ENCODE measurements at regions not wholly inside any gene's neighbourhood (a gene's known extent, or its start where the extent isn't known, plus 50 kb on each side); places are given as distances from the start of the nearest gene placed in this dataset.

DNA sequence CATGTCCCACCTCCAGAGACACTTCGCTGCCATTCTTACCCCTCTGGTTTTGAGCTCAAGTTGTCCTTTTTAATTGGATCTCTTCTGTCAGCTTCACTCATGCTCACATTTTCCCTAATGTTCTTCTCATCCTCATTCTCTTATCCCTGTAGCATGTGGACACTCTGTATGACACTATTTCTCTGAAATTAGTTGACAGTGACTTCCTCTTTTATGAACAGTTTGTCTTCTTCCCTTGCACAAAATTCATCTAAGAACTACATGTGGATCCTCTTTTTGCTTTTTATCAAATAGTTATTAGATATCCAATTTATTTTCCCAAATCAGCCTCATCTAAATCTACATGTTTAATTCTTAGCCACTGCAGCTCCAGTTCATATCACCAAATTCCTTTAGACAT lies 676.2 kb downstream of the MAT2B start:
- ChIA-PET CTCF (interaction anchor here (0.7 kb wide), 1 partner anchor 73 kb away, joined by 3 read pairs; no protein-coding TSS in a partner anchor), POLR2A (no interaction called here)
- Mint-ChIP-seq H3K4me3 (no peak overlapping the region), H3K36me3 (no peaks in the 10 kb centered on the region), H3K4me1 (peaks cover 19% of the 10 kb centered on the region), H3K27ac (no peak overlapping the region), H3K27me3 (ENCODE audit: low read depth) (no peaks in the 10 kb centered on the region), H3K9me3 (peaks cover 6% of the 10 kb centered on the region; the same call in 1 of the 2 replicates)
- DNase-seq (ENCODE audit: low spot score) = no peak
- TF ChIP-seq, protein P1, sequence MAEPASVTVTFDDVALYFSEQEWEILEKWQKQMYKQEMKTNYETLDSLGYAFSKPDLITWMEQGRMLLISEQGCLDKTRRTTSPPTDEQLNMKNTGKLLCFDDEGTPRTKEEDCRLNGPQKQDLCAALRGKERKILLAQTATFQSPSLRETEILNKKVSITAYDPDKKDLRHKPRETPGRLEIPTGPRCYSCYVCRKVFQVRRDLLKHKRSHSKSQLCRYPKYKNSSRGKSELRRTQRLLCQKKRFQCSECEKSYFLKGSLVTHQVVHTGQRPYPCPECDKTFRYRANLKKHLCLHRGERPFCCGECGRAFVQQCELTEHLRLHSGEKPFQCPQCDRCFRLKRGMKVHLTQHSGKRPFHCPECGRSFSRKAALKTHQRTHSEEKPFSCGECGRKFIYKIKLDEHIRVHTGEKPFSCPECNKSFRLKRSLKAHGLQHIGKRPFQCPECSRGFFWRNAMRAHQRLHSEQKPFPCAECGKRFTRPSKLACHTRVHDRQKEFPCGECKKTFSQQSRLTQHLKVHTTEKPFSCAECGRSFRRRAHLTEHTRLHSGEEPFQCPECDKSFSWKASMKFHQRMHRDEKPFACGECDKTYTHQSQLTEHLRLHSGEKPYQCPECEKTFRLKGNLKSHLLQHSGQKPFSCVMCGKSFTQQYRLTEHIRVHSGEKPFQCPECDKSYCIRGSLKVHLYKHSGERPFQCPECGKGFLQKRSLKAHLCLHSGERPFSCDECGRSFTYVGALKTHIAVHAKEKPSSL (CRISPR knock-in tag; conservative IDR thresholded peaks at IDR 0.05) = no peak
- TF ChIP-seq IRF2 (CRISPR knock-in tag; IDR thresholded peaks at IDR 0.05; ENCODE audit: borderline replicate concordance, low read depth) (no peak), E2F1 (CRISPR knock-in tag; IDR thresholded peaks at IDR 0.05) (no peak), MXD4 (CRISPR knock-in tag; IDR thresholded peaks at IDR 0.05; ENCODE audit: borderline replicate concordance) (no peak), HMGA2 (CRISPR knock-in tag; IDR thresholded peaks at IDR 0.05) (no peak), TP53 (CRISPR knock-in tag; IDR thresholded peaks at IDR 0.05) (no peak), PREB (CRISPR knock-in tag; IDR thresholded peaks at IDR 0.05; ENCODE audit: borderline replicate concordance) (no peak), ERG (CRISPR knock-in tag; IDR thresholded peaks at IDR 0.05) (no peak), MAX (CRISPR knock-in tag; IDR thresholded peaks at IDR 0.05) (no peak), CBFB (CRISPR knock-in tag; IDR thresholded peaks at IDR 0.05; ENCODE audit: low read depth) (no peak), JAZF1 (CRISPR knock-in tag; IDR thresholded peaks at IDR 0.05) (no peak), ZNF396 (CRISPR knock-in tag; IDR thresholded peaks at IDR 0.05; ENCODE audit: borderline replicate concordance) (no peak), ESRRA (CRISPR knock-in tag; IDR thresholded peaks at IDR 0.05; ENCODE audit: borderline replicate concordance) (no peak), MYBL2 (CRISPR knock-in tag; IDR thresholded peaks at IDR 0.05) (no peak), ELF4 (CRISPR knock-in tag; IDR thresholded peaks at IDR 0.05; ENCODE audit: low read depth) (no peak)
- TF ChIP-seq, protein P2, sequence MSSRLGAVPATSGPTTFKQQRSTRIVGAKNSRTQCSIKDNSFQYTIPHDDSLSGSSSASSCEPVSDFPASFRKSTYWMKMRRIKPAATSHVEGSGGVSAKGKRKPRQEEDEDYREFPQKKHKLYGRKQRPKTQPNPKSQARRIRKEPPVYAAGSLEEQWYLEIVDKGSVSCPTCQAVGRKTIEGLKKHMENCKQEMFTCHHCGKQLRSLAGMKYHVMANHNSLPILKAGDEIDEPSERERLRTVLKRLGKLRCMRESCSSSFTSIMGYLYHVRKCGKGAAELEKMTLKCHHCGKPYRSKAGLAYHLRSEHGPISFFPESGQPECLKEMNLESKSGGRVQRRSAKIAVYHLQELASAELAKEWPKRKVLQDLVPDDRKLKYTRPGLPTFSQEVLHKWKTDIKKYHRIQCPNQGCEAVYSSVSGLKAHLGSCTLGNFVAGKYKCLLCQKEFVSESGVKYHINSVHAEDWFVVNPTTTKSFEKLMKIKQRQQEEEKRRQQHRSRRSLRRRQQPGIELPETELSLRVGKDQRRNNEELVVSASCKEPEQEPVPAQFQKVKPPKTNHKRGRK (CRISPR knock-in tag; IDR thresholded peaks at IDR 0.05; ENCODE audit: borderline replicate concordance) = no peak
- TF ChIP-seq, protein P3, sequence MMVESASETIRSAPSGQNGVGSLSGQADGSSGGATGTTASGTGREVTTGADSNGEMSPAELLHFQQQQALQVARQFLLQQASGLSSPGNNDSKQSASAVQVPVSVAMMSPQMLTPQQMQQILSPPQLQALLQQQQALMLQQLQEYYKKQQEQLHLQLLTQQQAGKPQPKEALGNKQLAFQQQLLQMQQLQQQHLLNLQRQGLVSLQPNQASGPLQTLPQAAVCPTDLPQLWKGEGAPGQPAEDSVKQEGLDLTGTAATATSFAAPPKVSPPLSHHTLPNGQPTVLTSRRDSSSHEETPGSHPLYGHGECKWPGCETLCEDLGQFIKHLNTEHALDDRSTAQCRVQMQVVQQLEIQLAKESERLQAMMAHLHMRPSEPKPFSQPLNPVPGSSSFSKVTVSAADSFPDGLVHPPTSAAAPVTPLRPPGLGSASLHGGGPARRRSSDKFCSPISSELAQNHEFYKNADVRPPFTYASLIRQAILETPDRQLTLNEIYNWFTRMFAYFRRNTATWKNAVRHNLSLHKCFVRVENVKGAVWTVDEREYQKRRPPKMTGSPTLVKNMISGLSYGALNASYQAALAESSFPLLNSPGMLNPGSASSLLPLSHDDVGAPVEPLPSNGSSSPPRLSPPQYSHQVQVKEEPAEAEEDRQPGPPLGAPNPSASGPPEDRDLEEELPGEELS (CRISPR knock-in tag; IDR thresholded peaks at IDR 0.05) = no peak
- TF ChIP-seq, protein P4, sequence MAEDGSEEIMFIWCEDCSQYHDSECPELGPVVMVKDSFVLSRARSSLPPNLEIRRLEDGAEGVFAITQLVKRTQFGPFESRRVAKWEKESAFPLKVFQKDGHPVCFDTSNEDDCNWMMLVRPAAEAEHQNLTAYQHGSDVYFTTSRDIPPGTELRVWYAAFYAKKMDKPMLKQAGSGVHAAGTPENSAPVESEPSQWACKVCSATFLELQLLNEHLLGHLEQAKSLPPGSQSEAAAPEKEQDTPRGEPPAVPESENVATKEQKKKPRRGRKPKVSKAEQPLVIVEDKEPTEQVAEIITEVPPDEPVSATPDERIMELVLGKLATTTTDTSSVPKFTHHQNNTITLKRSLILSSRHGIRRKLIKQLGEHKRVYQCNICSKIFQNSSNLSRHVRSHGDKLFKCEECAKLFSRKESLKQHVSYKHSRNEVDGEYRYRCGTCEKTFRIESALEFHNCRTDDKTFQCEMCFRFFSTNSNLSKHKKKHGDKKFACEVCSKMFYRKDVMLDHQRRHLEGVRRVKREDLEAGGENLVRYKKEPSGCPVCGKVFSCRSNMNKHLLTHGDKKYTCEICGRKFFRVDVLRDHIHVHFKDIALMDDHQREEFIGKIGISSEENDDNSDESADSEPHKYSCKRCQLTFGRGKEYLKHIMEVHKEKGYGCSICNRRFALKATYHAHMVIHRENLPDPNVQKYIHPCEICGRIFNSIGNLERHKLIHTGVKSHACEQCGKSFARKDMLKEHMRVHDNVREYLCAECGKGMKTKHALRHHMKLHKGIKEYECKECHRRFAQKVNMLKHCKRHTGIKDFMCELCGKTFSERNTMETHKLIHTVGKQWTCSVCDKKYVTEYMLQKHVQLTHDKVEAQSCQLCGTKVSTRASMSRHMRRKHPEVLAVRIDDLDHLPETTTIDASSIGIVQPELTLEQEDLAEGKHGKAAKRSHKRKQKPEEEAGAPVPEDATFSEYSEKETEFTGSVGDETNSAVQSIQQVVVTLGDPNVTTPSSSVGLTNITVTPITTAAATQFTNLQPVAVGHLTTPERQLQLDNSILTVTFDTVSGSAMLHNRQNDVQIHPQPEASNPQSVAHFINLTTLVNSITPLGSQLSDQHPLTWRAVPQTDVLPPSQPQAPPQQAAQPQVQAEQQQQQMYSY (CRISPR knock-in tag; IDR thresholded peaks at IDR 0.05) = no peak
- TF ChIP-seq, protein P5, sequence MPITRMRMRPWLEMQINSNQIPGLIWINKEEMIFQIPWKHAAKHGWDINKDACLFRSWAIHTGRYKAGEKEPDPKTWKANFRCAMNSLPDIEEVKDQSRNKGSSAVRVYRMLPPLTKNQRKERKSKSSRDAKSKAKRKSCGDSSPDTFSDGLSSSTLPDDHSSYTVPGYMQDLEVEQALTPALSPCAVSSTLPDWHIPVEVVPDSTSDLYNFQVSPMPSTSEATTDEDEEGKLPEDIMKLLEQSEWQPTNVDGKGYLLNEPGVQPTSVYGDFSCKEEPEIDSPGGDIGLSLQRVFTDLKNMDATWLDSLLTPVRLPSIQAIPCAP (CRISPR knock-in tag; IDR thresholded peaks at IDR 0.05) = no peak
- TF ChIP-seq, protein P6, sequence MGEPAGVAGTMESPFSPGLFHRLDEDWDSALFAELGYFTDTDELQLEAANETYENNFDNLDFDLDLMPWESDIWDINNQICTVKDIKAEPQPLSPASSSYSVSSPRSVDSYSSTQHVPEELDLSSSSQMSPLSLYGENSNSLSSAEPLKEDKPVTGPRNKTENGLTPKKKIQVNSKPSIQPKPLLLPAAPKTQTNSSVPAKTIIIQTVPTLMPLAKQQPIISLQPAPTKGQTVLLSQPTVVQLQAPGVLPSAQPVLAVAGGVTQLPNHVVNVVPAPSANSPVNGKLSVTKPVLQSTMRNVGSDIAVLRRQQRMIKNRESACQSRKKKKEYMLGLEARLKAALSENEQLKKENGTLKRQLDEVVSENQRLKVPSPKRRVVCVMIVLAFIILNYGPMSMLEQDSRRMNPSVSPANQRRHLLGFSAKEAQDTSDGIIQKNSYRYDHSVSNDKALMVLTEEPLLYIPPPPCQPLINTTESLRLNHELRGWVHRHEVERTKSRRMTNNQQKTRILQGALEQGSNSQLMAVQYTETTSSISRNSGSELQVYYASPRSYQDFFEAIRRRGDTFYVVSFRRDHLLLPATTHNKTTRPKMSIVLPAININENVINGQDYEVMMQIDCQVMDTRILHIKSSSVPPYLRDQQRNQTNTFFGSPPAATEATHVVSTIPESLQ (CRISPR knock-in tag; IDR thresholded peaks at IDR 0.05) = no peak
- ATAC-seq = no peak
